ENCODE measurements at regions not wholly inside any gene's neighbourhood (a gene's known extent, or its start where the extent isn't known, plus 50 kb on each side); places are given as distances from the start of the nearest gene placed in this dataset.

- Mint-ChIP-seq H3K27ac (no peak overlapping the region), H3K27me3 (ENCODE audit: low read depth) (no peaks in the 10 kb centered on the region), H3K4me3 (no peak overlapping the region), H3K4me1 (no peaks in the 10 kb centered on the region), H3K36me3 (ENCODE audit: insufficient read depth in 1 of 3, low read depth in 3 of 3) (no peaks in the 10 kb centered on the region), H3K9me3 (no peaks in the 10 kb centered on the region)
- Histone ChIP-seq H3K27me3 (ENCODE audit: insufficient read depth, low read length) (no peaks in the 10 kb centered on the region), H2AFZ (ENCODE audit: low read length) (no peak overlapping the region), H3K4me2 (ENCODE audit: insufficient read depth, insufficient read length, low read length) (no peak overlapping the region), H3K56ac (ENCODE audit: insufficient read length, low read depth, low read length) (no peak overlapping the region), H3K9me3 (ENCODE audit: control insufficient read depth, low read depth, low read length) (no peaks in the 10 kb centered on the region), H2AK5ac (ENCODE audit: insufficient read length, low read length) (no peak overlapping the region), H3K4ac (ENCODE audit: low read depth, low read length) (no peak overlapping the region), H2BK5ac (ENCODE audit: insufficient read length, low read length) (no peak overlapping the region), H2BK120ac (ENCODE audit: low read depth, low read length, poor library complexity, severe bottlenecking) (no peak overlapping the region), H3T11ph (ENCODE audit: low read length) (no peak overlapping the region), H2BK15ac (ENCODE audit: low read depth, low read length) (no peak overlapping the region), H3K79me1 (ENCODE audit: insufficient read depth, low read depth, low read length, poor library complexity, severe bottlenecking) (no peaks in the 10 kb centered on the region), H4K20me1 (ENCODE audit: control insufficient read depth, insufficient read depth, insufficient read length) (no peaks in the 10 kb centered on the region), H4K91ac (ENCODE audit: insufficient read length, low read depth, low read length) (no peak overlapping the region), H3K9ac (ENCODE audit: extremely low read depth, insufficient read length, low read length) (no peak overlapping the region), H4K5ac (ENCODE audit: insufficient read length, low read depth, low read length) (no peak overlapping the region), H4K8ac (replicated peaks; ENCODE audit: insufficient read length, low read depth, low read length) (no peak overlapping the region), H3K27ac (ENCODE audit: insufficient read length, low read depth, low read length) (no peak overlapping the region), H3K18ac (ENCODE audit: insufficient read length, low read depth, low read length) (no peak overlapping the region), H3K4me1 (ENCODE audit: insufficient read depth, low read length) (no peaks in the 10 kb centered on the region), H3K23me2 (ENCODE audit: insufficient read length, low read depth, low read length, poor library complexity, severe bottlenecking) (no peaks in the 10 kb centered on the region), H3K14ac (ENCODE audit: insufficient read depth, low read length) (no peak overlapping the region), H2BK12ac (ENCODE audit: insufficient read length, low read depth, low read length) (no peak overlapping the region), H2BK20ac (ENCODE audit: low read depth, low read length, poor library complexity, severe bottlenecking) (no peak overlapping the region), H3K79me2 (ENCODE audit: insufficient read depth, low read length) (no peaks in the 10 kb centered on the region), H3K23ac (ENCODE audit: insufficient read length, low read depth, low read length) (no peak overlapping the region)
- no peak for DNase-seq
- no CpG with 5 or more reads among the region's 5 CpGs for WGBS (ENCODE audit: extremely low coverage, insufficient read length, low lambda C conversion rate)
- TF ChIP-seq CTCF (conservative IDR thresholded peaks at IDR 0.05): no peak
Observed at GRCh38 chr16:64864232-64864809, 257.5 kb downstream of the CDH11 start.

Measured in H9 (cell line).